NCI-H1694 (cell line): ENCODE measurements at regions not wholly inside any gene's neighbourhood (a gene's known extent, or its start where the extent isn't known, plus 50 kb on each side); places are given as distances from the start of the nearest gene placed in this dataset.

Source experiments
- DNase-seq: peaks from one replicate; lab custom pipeline; 2025; lab: John Stamatoyannopoulos, UW

- DNase-seq, result no peak
Measured at GRCh38 chr5:56346741-56347535, 113.8 kb upstream of the ANKRD55 start.

- no peak for DNase-seq
Measured at GRCh38 chr5:56346044-56346710, 113.0 kb upstream of the ANKRD55 start.

- DNase-seq, result no peak
Measured at GRCh38 chr5:56345352-56345751, 112.2 kb upstream of the ANKRD55 start.

GRCh38 chr5:56344594-56344993 is 111.5 kb upstream of the ANKRD55 start:
- no peak for DNase-seq

DNA sequence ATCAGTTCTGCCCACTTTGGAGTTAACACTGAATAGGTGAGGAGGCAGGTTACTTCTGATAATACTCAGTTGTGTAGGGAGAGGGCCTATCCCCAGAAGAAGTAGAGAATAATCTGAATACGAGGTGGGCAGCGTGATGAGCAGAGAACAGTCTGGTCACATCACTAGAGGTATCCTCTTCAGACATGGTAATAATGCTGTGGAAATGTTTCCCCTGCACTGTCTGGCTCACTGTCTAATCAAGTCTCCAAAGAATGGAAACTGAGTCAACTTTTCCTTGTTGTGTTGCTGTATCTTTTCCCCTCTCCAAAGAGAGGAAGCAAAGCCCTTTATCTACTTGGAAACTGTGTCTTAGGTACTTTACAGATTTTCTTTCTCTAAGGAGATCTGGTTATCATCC is 110.9 kb upstream of the ANKRD55 start:
- DNase-seq, result no peak

GRCh38 chr5:56342616-56343015 is 109.5 kb upstream of the ANKRD55 start:
- DNase-seq, result no peak

GRCh38 chr5:56340196-56340980 is 107.3 kb upstream of the ANKRD55 start:
- no peak for DNase-seq

- no peak for DNase-seq
Measured at GRCh38 chr5:56339732-56340131, 106.6 kb upstream of the ANKRD55 start.

- DNase-seq, result no peak
Measured at GRCh38 chr5:56337715-56338319, 104.7 kb upstream of the ANKRD55 start.

- DNase-seq, result no peak
Measured at GRCh38 chr5:56335212-56335611, 102.1 kb upstream of the ANKRD55 start.

GRCh38 chr5:56330806-56331205 is 97.7 kb upstream of the ANKRD55 start:
- DNase-seq, result no peak

- no peak for DNase-seq
Measured at GRCh38 chr5:56330167-56330566, 97.0 kb upstream of the ANKRD55 start.

DNA sequence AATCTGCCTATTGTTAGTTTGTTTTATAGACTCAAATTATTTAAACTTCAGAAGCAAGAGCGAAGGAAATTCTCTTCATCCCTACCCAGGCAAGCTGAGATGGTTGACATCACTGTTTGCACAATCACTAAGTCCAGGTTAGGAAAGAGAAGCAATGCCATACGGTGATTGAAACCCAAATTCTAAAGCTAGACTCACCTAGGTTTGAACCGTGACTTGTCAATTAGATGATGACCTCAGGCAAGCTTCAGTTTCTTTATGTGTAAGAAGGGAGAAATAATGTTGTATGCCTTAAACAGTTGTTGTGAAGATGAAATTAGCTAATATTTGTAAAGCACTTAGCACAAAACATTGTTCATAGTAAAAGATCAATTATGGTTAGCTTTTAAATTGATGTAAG is 96.5 kb upstream of the ANKRD55 start:
- DNase-seq, result no peak

GRCh38 chr5:56328753-56329560 is 95.8 kb upstream of the ANKRD55 start:
- no peak for DNase-seq

GRCh38 chr5:56327809-56328208 is 94.7 kb upstream of the ANKRD55 start:
- DNase-seq, result no peak

DNA sequence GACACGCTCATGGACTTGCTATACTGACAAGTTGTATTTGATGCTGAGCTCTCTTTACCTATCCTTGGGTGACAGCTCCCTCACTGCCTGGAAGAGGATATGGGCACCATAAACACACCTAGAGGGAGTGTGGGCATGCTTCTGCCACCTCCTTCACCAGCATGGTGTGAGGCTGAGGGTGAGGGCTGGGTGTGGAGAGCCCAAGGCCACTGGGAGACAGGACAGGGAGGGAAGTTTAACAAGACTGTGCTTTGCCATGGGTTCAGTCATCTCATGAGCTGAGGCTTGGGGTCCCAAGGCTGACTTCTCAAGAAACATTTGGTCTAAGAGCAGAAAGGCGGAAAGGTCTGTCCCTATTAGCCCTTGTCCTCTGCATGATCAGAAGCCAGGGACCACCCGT is 93.6 kb upstream of the ANKRD55 start:
- no peak for DNase-seq

GRCh38 chr5:56326116-56326515 is 93.0 kb upstream of the ANKRD55 start:
- DNase-seq, result no peak

- DNase-seq, result no peak
Measured at GRCh38 chr5:56325039-56325438, 91.9 kb upstream of the ANKRD55 start.

GRCh38 chr5:56323505-56323904 is 90.4 kb upstream of the ANKRD55 start:
- no peak for DNase-seq

DNA sequence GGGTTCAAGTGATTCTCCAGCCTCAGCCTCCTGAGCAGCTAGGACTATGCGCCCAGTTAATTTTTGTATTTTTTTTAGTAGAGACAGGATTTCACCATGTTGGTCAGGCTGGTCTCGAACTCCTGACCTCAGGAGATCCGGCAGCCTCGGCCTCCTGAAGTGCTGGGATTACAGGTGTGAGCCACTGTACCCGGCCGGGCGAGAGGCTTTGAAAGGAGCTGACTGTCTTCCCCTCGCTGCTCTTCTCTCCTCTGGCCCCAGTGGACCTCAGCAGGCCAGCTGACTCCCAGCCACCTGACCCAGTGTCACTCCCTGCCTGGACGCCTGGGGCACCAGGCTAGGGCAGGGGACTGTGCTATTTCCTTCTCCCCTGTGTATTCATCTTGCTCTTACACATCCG is 89.5 kb upstream of the ANKRD55 start:
- no peak for DNase-seq

- DNase-seq, result no peak
Measured at GRCh38 chr5:56321236-56321881, 88.2 kb upstream of the ANKRD55 start.
